DOHH2 (cell line): ENCODE measurements at regions not wholly inside any gene's neighbourhood (a gene's known extent, or its start where the extent isn't known, plus 50 kb on each side); places are given as distances from the start of the nearest gene placed in this dataset.

Experiments
- CTCF ChIP-seq: fragments of 200-600 bp; sonication (generic); IDR thresholded peaks from one replicate; pipeline ENCODE4 v1.5.1; 2014; ENCODE audit warnings: antibody characterized with exemption, mild to moderate bottlenecking, low read depth, low read length; ENCODE audit not compliant: poor library complexity, severe bottlenecking
- EZH2phosphoT487 ChIP-seq: fragments of 200-600 bp; sonication (generic); IDR thresholded peaks from 2 replicates; pipeline ENCODE4 v1.6.1; 2017; ENCODE audit warnings: borderline replicate concordance, mild to moderate bottlenecking, antibody characterized with exemption, low read length, moderate library complexity, mixed read lengths

DNA sequence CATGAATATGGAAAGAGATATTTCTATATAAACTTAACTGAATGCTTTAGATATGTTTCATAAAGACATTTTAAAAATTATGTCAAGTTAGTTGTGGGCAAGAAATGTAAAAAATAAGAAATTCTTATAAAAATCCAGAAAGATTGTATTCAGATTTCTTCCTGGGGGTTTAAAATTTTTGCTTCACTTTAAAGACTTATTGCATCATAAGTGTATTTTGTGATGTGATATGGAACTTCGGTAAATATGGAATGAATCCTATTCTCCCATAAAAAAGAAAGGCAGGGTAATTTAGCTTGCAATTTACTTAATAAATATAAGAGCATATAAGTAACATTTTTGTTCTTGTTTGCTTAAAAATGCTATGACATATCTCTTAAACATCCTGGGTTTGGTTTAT, 104.8 kb upstream of the CWC22 start:
- TF ChIP-seq CTCF (no peak), EZH2phosphoT487 (no peak)
